ENCODE measurements at regions not wholly inside any gene's neighbourhood (a gene's known extent, or its start where the extent isn't known, plus 50 kb on each side); places are given as distances from the start of the nearest gene placed in this dataset.

DNA sequence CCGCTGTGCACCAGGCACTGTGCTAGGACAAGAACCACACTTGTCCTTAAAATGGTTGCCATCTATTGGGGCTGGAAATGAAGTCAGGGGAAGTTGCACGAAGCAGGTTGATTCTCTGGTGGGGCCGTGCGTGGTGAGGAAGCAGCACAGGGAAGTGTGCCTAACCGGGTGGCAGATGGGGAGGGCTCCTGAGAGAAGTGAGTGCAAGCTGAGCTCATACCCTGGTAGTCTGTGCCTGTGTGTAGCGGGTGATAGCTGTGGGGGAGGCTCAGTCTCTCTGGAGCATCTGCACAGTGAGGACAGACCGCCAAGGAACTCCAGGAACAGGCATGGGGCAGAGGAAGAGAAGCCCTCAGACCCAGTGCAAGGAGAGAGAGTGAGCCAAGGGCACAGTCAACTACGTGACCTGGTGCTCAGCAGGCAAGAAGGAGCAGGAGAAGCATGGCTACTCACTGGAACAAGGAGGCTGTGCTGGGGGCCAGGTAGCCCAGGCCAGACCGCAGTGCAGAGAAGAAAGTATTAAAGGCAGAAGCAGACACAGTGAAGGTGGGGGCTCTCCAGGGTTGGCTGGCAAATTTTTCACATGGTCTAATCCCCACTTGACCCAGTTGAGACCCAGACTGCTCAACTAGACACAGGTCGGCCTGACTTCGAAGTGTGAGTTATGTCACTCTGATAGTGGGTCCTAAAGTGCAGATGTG, 155.0 kb downstream of the CDH26 start:
- Histone ChIP-seq H3K27me3 (ENCODE audit: low read depth) (peaks cover 17% of the 10 kb centered on the region), H3K9me3 (replicated peaks) (no peaks in the 10 kb centered on the region), H3K36me3 (no peaks in the 10 kb centered on the region), H3K4me1 (peaks cover 14% of the 10 kb centered on the region), H3K27ac (replicated peaks) (no peak overlapping the region), H3K4me3 (no peak overlapping the region)
- DNase-seq, result no peak
- TF ChIP-seq, protein P1, sequence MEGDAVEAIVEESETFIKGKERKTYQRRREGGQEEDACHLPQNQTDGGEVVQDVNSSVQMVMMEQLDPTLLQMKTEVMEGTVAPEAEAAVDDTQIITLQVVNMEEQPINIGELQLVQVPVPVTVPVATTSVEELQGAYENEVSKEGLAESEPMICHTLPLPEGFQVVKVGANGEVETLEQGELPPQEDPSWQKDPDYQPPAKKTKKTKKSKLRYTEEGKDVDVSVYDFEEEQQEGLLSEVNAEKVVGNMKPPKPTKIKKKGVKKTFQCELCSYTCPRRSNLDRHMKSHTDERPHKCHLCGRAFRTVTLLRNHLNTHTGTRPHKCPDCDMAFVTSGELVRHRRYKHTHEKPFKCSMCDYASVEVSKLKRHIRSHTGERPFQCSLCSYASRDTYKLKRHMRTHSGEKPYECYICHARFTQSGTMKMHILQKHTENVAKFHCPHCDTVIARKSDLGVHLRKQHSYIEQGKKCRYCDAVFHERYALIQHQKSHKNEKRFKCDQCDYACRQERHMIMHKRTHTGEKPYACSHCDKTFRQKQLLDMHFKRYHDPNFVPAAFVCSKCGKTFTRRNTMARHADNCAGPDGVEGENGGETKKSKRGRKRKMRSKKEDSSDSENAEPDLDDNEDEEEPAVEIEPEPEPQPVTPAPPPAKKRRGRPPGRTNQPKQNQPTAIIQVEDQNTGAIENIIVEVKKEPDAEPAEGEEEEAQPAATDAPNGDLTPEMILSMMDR (IDR thresholded peaks at IDR 0.05; ENCODE audit: borderline replicate concordance), result no peak
- intact Hi-C loops (cut with micrococcal nuclease), result no loop called here

DNA sequence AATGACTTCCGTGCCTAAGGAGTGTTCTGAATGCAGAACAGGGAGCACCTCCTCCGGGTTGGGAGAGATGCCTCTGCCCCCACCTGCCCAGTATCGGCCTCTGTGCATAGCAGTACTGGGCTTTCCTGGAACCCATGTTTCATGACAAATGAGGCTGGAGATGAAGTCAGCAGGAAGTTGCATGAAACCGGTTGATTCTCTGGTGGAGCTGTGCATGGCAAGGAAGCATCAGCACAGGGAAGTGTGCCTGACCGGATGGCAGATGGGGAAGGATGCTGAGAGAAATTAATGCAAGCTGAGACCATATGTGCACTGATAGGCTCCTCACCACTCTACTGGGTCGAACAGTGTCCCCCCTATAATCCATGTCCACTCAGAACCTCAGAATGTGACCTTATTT, 155.5 kb downstream of the CDH26 start:
- TF ChIP-seq, protein P1 (IDR thresholded peaks at IDR 0.05; ENCODE audit: borderline replicate concordance), result no peak
- intact Hi-C loops (cut with micrococcal nuclease), result no loop called here
- Histone ChIP-seq H3K27ac (replicated peaks) (no peak overlapping the region), H3K27me3 (ENCODE audit: low read depth) (peaks cover 21% of the 10 kb centered on the region), H3K4me3 (no peak overlapping the region), H3K4me1 (peaks cover 14% of the 10 kb centered on the region), H3K36me3 (no peaks in the 10 kb centered on the region), H3K9me3 (replicated peaks) (no peaks in the 10 kb centered on the region)
- no peak for DNase-seq

DNA sequence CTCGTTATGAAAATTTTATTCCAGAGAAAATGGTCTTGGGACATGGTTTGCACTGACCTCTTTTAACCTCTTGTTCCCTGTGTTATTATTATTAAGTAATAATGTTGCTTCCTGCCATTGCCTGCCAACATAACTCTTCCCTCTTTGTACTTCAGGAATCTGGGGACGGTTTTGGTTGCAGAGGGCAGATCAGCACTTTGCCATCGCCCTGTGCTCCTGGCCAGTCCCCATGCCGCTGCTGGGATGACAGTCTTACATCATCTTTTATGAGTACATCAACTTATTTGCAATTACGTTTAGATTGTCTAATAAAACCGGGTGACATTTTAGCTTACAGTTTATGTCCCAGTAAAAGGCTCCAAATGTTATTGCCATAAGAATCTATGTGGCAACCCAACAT, 157.2 kb downstream of the CDH26 start:
- intact Hi-C loops (cut with micrococcal nuclease), result no loop called here
- Histone ChIP-seq H3K27ac (replicated peaks) (no peak overlapping the region), H3K36me3 (no peaks in the 10 kb centered on the region), H3K4me1 (peaks cover 14% of the 10 kb centered on the region), H3K9me3 (replicated peaks) (no peaks in the 10 kb centered on the region), H3K27me3 (ENCODE audit: low read depth) (peaks cover 33% of the 10 kb centered on the region), H3K4me3 (no peak overlapping the region)
- TF ChIP-seq, protein P1 (IDR thresholded peaks at IDR 0.05; ENCODE audit: borderline replicate concordance), result no peak
- no peak for DNase-seq

DNA sequence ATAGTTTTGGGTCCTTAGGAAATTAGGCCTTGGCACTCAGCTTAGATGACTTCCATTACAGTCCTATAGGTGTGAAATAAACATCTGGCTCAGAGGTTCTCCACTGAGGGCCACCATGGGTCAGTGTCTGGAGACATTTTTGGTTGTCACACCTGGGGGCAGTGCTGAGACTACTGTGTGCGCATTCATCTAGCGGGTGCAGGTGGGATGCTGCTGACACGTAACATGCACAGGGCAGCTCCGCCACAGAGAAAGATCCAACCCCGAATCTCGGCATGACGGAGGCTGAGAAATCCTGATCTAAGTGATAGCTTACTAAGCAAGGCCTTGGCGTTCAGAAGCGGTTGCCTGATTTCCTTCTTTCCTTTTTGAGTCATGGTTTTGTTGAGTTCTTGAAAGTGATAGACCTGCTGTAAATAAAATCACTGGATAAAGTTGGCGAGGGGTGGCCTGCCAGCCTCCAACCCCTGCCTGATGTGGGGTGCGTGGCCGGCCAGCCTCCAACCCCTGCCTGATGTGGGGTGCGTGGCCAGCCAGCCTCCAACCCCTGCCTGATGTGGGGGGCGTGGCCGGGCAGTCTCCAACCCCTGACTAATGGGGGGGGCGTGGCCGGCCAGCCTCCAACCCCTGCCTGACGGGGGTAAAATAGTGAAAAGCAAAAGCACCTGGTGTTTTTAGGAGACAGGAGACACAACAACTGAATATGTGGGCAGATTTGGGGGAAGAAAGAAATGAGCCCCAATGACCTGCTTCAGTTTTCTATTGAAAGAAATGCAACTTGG, 158.1 kb downstream of the CDH26 start:
- TF ChIP-seq, protein P1 (IDR thresholded peaks at IDR 0.05; ENCODE audit: borderline replicate concordance), result no peak
- H3K36me3 ChIP-seq, result no peaks in the 10 kb centered on the region
- no peak overlapping the region for H3K4me3 ChIP-seq
- intact Hi-C loops (cut with micrococcal nuclease), result no loop called here
- no peak for DNase-seq
- peaks cover 14% of the 10 kb centered on the region for H3K4me1 ChIP-seq
- no peak overlapping the region for H3K27ac ChIP-seq (replicated peaks)
- H3K27me3 ChIP-seq (ENCODE audit: low read depth), result peaks cover 27% of the 10 kb centered on the region
- H3K9me3 ChIP-seq (replicated peaks), result no peaks in the 10 kb centered on the region

DNA sequence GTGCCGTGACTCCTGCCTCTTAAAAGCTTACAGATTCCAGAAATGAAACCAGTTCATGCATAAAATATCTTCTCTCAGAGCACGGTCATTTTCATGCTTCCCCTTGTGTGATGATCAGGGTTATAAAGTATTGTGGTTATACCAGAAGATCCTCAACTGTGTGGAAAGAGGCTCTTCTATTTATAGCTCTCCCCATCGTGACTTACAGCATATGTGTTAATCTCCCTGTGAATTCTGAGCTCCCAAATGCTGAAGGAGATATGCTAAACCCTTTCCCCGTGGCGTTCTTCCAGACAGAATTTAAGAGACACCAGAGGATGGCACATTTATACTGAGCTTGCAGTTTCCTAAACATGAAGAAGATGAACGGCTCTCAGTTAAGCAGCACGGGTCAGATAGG, 158.8 kb downstream of the CDH26 start:
- intact Hi-C loops (cut with micrococcal nuclease), result no loop called here
- Histone ChIP-seq H3K27ac (replicated peaks) (no peak overlapping the region), H3K4me1 (peaks cover 14% of the 10 kb centered on the region), H3K4me3 (no peak overlapping the region), H3K36me3 (no peaks in the 10 kb centered on the region), H3K9me3 (replicated peaks) (no peaks in the 10 kb centered on the region), H3K27me3 (ENCODE audit: low read depth) (peaks cover 25% of the 10 kb centered on the region)
- DNase-seq, result no peak
- TF ChIP-seq, protein P1 (IDR thresholded peaks at IDR 0.05; ENCODE audit: borderline replicate concordance), result no peak
